Putamen (tissue), 1 donor: ENCODE measurements at regions not wholly inside any gene's neighbourhood (a gene's known extent, or its start where the extent isn't known, plus 50 kb on each side); places are given as distances from the start of the nearest gene placed in this dataset.

Experiments used
- DNase-seq: peaks from one replicate; pipeline ENCODE4 v3.0.0-alpha.2; 2016; ENCODE audit warnings: low spot score

DNA sequence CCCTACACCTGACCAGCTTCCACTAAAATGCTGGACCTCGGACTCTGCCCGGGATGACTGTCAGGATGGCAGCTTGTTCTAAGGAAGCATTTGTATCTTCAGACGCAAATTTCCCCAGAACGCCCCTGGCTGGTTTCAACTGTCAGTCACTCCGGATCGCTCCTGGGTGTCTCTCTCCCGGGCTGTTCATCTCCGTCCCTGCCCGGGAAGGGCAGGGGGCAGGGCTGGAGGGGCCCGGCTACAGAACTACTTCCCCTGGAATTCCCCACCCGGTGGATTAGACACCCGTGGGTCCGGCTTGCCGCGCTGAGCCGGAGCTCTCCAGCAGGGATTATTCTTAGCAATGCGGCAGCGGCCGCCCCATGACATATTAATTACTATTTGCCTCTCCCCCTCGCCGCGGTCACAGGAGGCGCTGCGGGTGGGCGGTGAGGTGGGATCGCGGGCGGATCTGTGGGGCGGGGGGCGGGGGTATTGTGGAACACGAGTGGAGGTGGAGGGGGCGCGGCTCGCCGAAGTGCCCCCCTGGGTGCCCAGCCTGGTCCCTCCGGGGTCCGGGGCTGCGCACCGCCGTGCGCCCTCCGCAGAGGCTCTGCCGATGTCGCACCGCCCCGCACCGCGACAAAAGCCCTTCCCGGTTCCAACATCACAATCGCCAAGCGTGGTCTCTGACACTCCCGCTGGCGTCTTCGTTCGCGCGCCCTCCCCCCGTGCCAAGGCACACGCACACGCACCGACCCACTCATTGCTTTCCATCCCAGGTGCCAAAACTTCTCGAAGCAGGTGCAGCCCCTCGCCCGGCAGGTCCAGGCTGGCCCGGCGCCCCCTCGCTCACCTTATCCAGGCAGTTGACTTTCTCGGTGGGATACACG, 276.1 kb upstream of the NEBL start:
- DNase-seq, result no peak

DNA sequence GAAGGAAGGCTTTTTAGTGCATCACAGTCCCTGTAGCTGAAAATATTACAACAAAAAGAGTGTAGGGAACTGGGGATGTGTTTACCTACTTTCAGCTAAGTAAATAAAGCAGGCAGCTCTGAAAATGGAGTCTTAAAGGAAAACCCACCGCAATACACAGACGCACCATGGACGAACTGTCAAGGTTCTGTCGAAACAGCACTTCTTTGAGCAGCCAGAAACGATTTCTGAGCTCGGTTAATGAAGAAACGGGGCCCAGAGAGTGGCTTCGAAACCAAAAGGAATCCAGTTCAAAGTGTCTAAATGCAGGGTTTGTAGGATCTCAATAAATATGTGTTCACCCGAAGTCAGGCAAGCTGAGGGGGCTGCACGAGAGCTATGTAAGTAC, 275.4 kb upstream of the NEBL start:
- DNase-seq, result no peak

DNA sequence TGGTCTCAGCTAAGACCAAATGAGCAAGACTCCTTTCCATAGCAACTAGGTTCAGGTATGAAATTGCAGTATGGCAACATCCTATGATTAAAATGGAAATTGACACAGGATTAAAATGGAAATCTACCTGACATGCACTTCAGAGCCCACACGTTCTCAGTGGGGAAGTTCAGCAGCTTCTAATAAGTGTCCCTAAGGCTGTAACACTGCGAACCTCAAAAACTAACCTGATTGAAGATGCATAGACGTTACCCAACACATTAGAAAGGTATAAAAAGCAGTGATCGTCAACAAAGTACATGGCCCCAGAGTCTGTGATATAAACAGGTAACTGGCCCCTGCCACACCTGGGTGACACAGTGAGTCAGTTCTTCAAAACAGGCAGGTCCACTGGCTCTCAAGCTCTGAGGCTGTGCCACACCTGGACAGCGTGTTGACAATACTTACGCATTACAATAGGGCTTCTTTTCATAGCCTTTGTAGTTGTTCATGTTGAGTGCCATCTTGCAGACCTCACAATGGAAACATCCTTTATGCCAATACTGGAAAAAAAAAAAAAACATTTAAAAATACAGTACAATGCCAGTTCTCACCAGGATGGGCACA, 274.9 kb upstream of the NEBL start:
- no peak for DNase-seq

- no peak for DNase-seq
These were observed 274.3 kb upstream of the NEBL start for GRCh38 chr10:21171197-21171935.

DNA sequence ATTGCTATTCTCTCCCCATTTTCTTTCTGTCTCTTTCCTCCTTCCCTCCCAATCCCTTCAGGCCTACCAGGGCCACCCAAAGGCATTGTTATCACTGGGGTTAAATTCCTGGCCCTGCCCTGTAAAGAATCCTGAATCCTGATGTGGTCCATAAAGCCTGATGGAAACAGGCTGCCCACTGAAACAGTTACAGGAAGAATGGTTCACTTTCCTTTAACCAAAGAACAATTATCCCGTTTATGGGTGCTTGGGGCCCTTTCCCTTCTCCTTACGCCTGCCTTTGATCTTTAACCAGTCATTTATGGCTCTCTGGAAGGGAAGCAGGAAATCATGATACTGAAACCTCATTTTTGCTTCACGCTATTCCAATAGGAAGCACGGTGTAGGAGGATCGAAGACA, 273.1 kb upstream of the NEBL start:
- DNase-seq, result no peak

GRCh38 chr10:21169271-21169670, 272.2 kb upstream of the NEBL start:
- no peak for DNase-seq

DNA sequence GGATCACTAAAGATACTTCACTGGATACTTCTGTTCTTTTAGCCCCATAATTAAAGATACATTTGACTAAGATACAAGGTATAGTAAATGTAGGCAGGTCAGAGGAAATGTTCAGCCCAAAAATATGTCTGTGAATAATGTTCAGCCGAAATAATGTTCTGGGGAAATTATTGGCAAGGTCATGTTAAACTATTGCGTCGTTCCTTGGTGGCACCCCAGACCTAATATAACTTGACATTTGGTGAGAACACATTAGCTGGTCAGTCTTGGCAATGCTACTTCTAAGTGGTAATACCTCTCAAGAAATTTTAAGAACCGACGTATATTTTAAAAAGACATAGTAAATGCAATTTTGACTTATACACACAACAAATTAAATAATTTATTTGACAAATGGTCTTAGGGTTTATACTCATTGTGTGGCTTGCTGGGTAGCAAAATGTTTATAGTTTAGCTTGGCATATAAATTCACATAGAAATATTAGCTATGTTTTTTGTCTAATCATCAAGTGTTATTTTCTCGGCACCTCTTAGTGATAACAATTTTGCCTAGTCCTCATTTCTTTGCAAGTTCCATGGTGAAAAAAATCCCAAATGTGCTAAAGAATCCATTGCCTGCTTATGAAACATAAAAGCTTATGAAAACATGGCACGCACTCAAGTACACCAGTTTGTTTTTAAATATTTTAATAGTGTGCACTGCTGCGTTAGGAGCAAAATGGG, 270.3 kb upstream of the NEBL start:
- DNase-seq, result no peak

DNA sequence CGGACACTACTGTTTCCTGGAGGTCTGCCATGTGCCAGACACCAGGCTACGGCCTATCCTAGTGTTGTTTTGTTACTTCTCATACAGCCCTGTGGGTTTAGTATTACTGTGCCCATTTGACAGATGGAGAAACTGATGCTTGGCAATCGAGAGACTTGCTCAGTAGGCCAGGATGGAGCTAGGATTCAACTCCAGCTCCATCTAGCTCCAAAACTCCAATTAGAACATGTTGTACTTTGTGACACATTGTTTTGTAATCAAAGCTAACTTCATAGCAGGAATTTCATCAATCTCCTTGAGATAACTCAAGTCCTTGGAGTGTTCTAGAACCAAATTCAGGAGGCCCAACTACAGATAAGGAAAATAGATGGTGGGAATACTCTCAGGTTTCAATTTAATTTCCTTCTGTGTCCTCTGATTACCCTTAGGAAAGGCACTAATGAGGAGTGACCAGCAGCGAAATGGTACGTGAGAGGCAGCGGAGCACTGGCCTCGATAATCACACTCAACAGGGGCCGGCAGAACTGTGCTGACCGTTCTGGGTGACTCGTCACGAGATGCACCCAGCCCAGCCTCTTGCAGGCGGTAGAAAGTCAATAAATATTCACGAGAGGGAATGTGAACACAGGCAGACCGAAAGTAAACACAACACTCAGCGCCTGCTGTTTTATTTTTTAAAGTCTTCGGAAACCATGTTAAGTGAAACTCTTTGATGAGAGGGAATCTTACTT, 269.6 kb upstream of the NEBL start:
- no peak for DNase-seq

GRCh38 chr10:21165489-21165888, 268.4 kb upstream of the NEBL start:
- no peak for DNase-seq

DNA sequence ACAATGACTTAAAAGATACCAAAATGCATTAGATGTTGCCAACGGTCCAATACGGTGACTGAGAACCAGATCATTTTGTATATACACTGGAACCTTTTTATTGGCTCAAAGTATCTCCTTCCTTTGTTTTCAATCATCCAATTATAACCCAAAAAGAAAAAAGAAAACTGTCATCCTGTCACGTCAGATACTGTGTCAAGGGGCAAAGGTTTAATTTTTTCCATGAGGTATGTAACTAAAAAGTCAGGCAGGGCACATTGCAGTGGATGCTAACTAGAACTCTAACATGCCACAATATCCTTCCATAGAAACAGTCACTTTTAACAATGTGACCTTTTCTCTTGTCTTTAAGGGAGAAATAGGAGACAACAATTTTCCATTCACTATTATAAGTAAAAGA, 267.6 kb upstream of the NEBL start:
- DNase-seq, result no peak

DNA sequence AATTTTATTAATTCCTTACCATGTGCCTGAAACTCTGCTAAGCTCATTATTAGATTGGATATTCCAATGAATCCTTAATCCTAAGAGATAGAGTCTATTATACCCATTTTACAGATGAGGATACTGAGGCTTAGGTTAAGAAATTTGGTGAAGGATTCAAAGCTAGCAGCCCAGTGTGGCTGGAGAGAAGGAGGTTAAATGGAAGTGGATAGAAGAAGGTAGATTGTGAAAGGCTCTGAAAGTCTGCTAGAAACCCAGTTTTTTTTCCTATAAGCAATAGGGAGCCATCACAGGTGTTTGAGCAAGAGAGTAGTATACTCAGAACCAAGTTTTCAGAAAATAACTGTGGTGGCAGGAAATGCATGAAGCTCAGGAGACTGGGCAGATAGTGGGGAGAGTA, 265.8 kb upstream of the NEBL start:
- DNase-seq, result no peak

DNA sequence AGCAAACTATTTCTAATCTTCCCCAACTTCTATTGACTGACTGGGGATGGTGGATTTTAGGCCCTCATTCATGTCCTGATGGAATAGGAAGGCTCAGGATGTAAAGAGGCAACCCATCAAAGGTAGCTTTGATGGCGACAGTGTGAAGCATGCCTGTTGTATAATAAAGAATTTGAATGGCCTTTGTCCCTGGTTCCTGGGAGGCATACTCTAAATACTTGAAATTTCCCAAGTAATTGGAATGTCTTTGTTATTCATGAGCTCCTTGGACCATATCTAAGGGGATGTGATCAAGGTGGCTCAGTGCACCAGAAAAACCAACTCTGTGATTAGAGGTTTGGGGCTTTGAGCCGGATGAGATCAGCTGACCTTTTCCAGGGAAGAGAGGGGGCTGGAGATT, 264.5 kb upstream of the NEBL start:
- DNase-seq, result no peak

GRCh38 chr10:21161090-21161625, 264.0 kb upstream of the NEBL start:
- DNase-seq, result no peak

- no peak for DNase-seq
These were observed 263.0 kb upstream of the NEBL start for GRCh38 chr10:21160116-21160515.

DNA sequence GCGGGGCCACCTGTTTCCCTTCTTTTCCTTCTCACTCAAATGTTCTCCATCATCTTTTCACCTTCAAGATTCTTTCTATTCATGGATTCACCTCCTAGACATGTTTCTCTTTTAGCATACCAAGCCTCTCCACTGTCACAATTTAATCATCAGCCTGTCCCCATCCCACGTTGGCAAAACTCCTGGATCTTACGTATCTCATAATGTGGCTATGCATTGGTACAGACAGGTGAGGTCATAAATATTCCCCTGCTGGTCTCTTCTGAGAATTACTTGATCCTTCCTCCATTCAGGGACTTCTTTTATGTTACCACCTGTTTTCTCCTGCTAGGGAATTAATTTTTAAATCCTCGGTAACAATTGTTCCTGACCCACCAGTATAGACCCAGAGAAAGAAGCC, 262.6 kb upstream of the NEBL start:
- DNase-seq, result no peak

DNA sequence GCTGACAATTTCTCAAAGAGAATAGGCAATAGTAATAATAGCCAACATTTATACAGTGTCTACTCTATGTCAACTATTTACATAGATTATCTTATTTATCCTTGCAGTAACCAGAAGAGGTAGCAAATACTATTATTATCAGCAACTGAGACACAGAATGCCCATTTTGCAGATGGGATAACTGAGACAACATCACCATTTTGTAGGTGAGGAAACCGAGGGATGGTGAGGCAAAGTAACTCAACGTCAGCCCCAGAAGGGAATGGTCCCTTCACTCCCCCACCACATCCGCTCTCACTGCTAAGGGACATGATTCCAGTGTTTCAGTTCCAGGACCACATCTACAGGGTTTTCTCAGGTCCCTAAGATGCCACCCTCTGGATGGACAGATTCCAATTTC, 261.2 kb upstream of the NEBL start:
- DNase-seq, result no peak

- DNase-seq, result no peak
These were observed 260.6 kb upstream of the NEBL start for GRCh38 chr10:21157664-21158063.

DNA sequence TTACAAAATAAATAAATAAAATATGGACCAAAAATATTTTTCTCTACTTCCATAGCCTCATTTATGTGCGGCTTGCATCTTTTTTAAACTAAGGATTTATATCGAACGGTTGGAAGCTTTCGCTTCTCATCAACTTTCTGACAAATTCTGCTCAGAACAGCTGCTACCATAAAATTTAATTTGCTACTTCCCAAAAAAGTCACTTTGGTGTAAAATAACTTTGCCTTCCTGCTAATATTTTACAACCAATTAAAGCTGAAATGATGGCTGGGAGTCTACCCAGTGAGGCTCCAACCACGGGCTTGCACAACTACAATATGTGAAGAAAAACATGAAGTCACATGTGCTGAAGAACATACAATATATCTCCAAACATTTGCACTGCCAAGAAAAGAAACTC, 253.1 kb upstream of the NEBL start:
- DNase-seq, result no peak

DNA sequence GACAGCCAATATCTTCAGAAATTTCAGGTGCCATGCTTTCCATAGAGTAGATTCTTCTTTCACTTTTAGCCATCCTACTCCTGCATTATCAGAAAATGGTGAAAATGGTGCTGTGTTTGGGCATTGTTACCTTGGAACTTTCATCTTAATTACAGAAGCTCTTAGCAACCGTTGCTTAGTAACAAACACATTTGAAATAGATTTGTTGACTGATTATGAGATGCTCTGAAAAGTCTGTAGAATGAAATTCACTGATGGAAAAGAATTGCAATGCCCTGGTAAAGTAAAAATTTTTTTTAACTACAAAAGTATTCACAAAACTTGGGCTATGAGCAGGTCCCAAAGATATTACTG, 249.3 kb upstream of the NEBL start:
- DNase-seq, result no peak

GRCh38 chr10:21145751-21146435, 248.8 kb upstream of the NEBL start:
- peak; percentile 57 for DNase-seq

DNA sequence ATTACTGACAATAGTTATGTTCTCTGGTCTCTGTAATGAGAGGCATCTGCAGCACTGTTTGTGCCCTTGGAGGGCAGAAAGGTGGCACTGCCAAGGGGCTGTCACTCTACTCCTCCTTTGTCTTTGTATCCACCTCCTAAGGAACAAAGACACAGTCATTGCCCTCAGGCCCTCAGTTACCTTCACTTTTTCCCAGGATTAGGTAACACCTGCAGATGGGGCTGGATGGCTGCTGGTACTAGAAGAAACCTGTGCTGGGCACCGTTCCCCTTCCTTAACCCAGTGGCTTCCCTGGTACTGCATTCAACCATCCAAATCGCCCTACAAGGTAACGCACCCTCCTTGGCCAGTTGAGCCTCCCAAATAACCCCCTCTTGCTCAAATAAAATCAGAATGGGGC, 246.9 kb upstream of the NEBL start:
- DNase-seq, result no peak
